ENCODE measurements at regions not wholly inside any gene's neighbourhood (a gene's known extent, or its start where the extent isn't known, plus 50 kb on each side); places are given as distances from the start of the nearest gene placed in this dataset.

- in situ Hi-C loops (cut with MboI; ENCODE audit: low sequenced_read_pairs, unreplicated experiment) = no loop called here
- no peak for DNase-seq (ENCODE audit: low spot score)
- no peak for TF ChIP-seq CTCF (IDR thresholded peaks at IDR 0.05; ENCODE audit: borderline replicate concordance, control extremely low read depth, extremely low read depth, insufficient read depth, missing control alignments)
These were observed 200.1 kb upstream of the NRXN1 start for GRCh38 chr2:51232027-51232426.

- in situ Hi-C loops (cut with MboI; ENCODE audit: low sequenced_read_pairs, unreplicated experiment) = no loop called here
- TF ChIP-seq CTCF (IDR thresholded peaks at IDR 0.05; ENCODE audit: borderline replicate concordance, control extremely low read depth, extremely low read depth, insufficient read depth, missing control alignments) = no peak
- no peak for DNase-seq (ENCODE audit: low spot score)
These were observed 199.1 kb upstream of the NRXN1 start for GRCh38 chr2:51231071-51231470.

GRCh38 chr2:51225377-51225776 lies 193.4 kb upstream of the NRXN1 start:
- no peak for DNase-seq (ENCODE audit: low spot score)
- in situ Hi-C loops (cut with MboI; ENCODE audit: low sequenced_read_pairs, unreplicated experiment) = no loop called here
- TF ChIP-seq CTCF (IDR thresholded peaks at IDR 0.05; ENCODE audit: borderline replicate concordance, control extremely low read depth, extremely low read depth, insufficient read depth, missing control alignments) = no peak

GRCh38 chr2:51224790-51225189 lies 192.9 kb upstream of the NRXN1 start:
- no peak for TF ChIP-seq CTCF (IDR thresholded peaks at IDR 0.05; ENCODE audit: borderline replicate concordance, control extremely low read depth, extremely low read depth, insufficient read depth, missing control alignments)
- DNase-seq (ENCODE audit: low spot score) = no peak
- in situ Hi-C loops (cut with MboI; ENCODE audit: low sequenced_read_pairs, unreplicated experiment) = no loop called here

GRCh38 chr2:51222106-51222505 lies 190.2 kb upstream of the NRXN1 start:
- DNase-seq (ENCODE audit: low spot score) = no peak
- in situ Hi-C loops (cut with MboI; ENCODE audit: low sequenced_read_pairs, unreplicated experiment) = no loop called here
- no peak for TF ChIP-seq CTCF (IDR thresholded peaks at IDR 0.05; ENCODE audit: borderline replicate concordance, control extremely low read depth, extremely low read depth, insufficient read depth, missing control alignments)

- TF ChIP-seq CTCF (IDR thresholded peaks at IDR 0.05; ENCODE audit: borderline replicate concordance, control extremely low read depth, extremely low read depth, insufficient read depth, missing control alignments) = no peak
- in situ Hi-C loops (cut with MboI; ENCODE audit: low sequenced_read_pairs, unreplicated experiment) = no loop called here
- no peak for DNase-seq (ENCODE audit: low spot score)
These were observed 188.7 kb upstream of the NRXN1 start for GRCh38 chr2:51220606-51221005.

- DNase-seq (ENCODE audit: low spot score) = no peak
- no peak for TF ChIP-seq CTCF (IDR thresholded peaks at IDR 0.05; ENCODE audit: borderline replicate concordance, control extremely low read depth, extremely low read depth, insufficient read depth, missing control alignments)
- in situ Hi-C loops (cut with MboI; ENCODE audit: low sequenced_read_pairs, unreplicated experiment) = no loop called here
These were observed 188.1 kb upstream of the NRXN1 start for GRCh38 chr2:51220080-51220479.
